IMR-90 (cell line): ENCODE measurements at regions not wholly inside any gene's neighbourhood (a gene's known extent, or its start where the extent isn't known, plus 50 kb on each side); places are given as distances from the start of the nearest gene placed in this dataset.
A peak's percentile ranks its signal among the peaks of the same experiment; 100 is the strongest.

Experiments
- ATAC-seq: fragments of 200-7000 bp; cut with Tn5 transposase; 2 replicates; pipeline ENCODE4 v1.9.1; 2020; ENCODE audit warnings: low read depth, mild to moderate bottlenecking, moderate library complexity
- BruUV-seq: library from RNA; stranded (reverse); fragments of 400-500 nt; replicated peaks from 2 replicates; lab custom pipeline; 2021; lab: Mats Ljungman, UMichigan
- CTCF ChIA-PET: fragments of 300-600 bp; formaldehyde crosslinking; extraction: SDS; loops from one replicate; lab custom pipeline; 2021; ENCODE audit warnings: antibody characterized with exemption; lab: Yijun Ruan, JAX
- POLR2A ChIA-PET: fragments of 300-600 bp; sonication (Branson Sonifier 250); formaldehyde crosslinking; loops from one replicate; lab custom pipeline; 2022; ENCODE audit warnings: antibody characterized with exemption; ENCODE audit not compliant: unreplicated experiment; lab: Charles Lee
- DNase-seq: peaks from one replicate; pipeline ENCODE4 v3.0.0; 2013
- H2AFZ ChIP-seq: replicated peaks from 2 replicates; pipeline ENCODE3; 2013; ENCODE audit warnings: low read length, mild to moderate bottlenecking; ENCODE audit not compliant: poor library complexity
- H2AK5ac ChIP-seq: 2 replicates; pipeline ENCODE4 v1.6.1; 2013; ENCODE audit warnings: low read depth, low read length, inconsistent platforms
- H2AK9ac ChIP-seq: replicated peaks from 2 replicates; pipeline ENCODE3; 2013; ENCODE audit warnings: mild to moderate bottlenecking, low read depth, low read length, moderate library complexity; ENCODE audit not compliant: poor library complexity
- H2BK120ac ChIP-seq: 2 replicates; pipeline ENCODE4 v1.6.1; 2013; ENCODE audit warnings: low read depth, low read length, inconsistent platforms
- H2BK15ac ChIP-seq: 3 replicates; pipeline ENCODE4 v1.6.1; 2013; ENCODE audit warnings: low read depth, low read length, inconsistent platforms
- H2BK20ac ChIP-seq: 2 replicates; pipeline ENCODE4 v1.6.1; 2013; ENCODE audit warnings: low read depth, mild to moderate bottlenecking, inconsistent platforms, low read length, moderate library complexity
- H2BK5ac ChIP-seq: 2 replicates; pipeline ENCODE4 v1.6.1; 2013; ENCODE audit warnings: mild to moderate bottlenecking, low read depth, low read length, inconsistent platforms; ENCODE audit not compliant: poor library complexity, severe bottlenecking
- H3K14ac ChIP-seq: replicated peaks from 2 replicates; pipeline ENCODE4 v1.6.1; 2013; ENCODE audit warnings: low read depth, low read length, inconsistent platforms
- H3K18ac ChIP-seq: 2 replicates; pipeline ENCODE4 v1.6.1; 2013; ENCODE audit warnings: low read depth, low read length, control low read depth
- H3K23ac ChIP-seq: 2 replicates; pipeline ENCODE4 v1.6.1; 2013; ENCODE audit warnings: low read depth, low read length, inconsistent platforms
- H3K27ac ChIP-seq: 2 replicates; pipeline ENCODE4 v1.5.1; 2013; ENCODE audit warnings: mild to moderate bottlenecking, control low read depth, low read length; ENCODE audit not compliant: insufficient read depth
- H3K27me3 ChIP-seq: 2 replicates; pipeline ENCODE4 v1.6.1; 2013; ENCODE audit warnings: low read length; ENCODE audit not compliant: control insufficient read depth, insufficient read depth
- H3K36me3 ChIP-seq: 2 replicates; pipeline ENCODE4 v1.6.1; 2013; ENCODE audit warnings: low read length, mixed read lengths; ENCODE audit not compliant: control insufficient read depth, insufficient read depth
- H3K4ac ChIP-seq: 2 replicates; pipeline ENCODE4 v1.6.1; 2013; ENCODE audit warnings: low read depth, low read length, inconsistent platforms
- H3K4me1 ChIP-seq: 2 replicates; pipeline ENCODE4 v1.6.1; 2013; ENCODE audit warnings: low read length, mixed read lengths; ENCODE audit not compliant: control insufficient read depth, insufficient read depth
- H3K4me2 ChIP-seq: 2 replicates; pipeline ENCODE4 v1.6.1; 2013; ENCODE audit warnings: low read depth, mild to moderate bottlenecking, control low read depth, low read length, moderate library complexity
- H3K4me3 ChIP-seq: 2 replicates; pipeline ENCODE4 v1.5.1; 2013; ENCODE audit warnings: low read depth, mild to moderate bottlenecking, control low read depth, low read length, moderate library complexity; ENCODE audit not compliant: insufficient read depth
- H3K56ac ChIP-seq: 2 replicates; pipeline ENCODE4 v1.6.1; 2013; ENCODE audit warnings: low read length, inconsistent platforms; ENCODE audit not compliant: insufficient read depth; ENCODE audit errors: extremely low read depth
- H3K79me1 ChIP-seq, 2 experiments: 2 replicates each; pipeline ENCODE4 v1.6.1; 2013; ENCODE audit warnings: low read length in 2 of 2, inconsistent platforms in 1 of 2, low read depth in 1 of 2
- H3K9ac ChIP-seq: 2 replicates; pipeline ENCODE4 v1.6.1; 2013; ENCODE audit warnings: low read depth, low read length, control low read depth
- H3K9me1 ChIP-seq: 2 replicates; pipeline ENCODE4 v1.6.1; 2013; ENCODE audit warnings: low read length, inconsistent platforms; ENCODE audit not compliant: insufficient read depth
- H3K9me3 ChIP-seq: 2 replicates; pipeline ENCODE4 v1.6.1; 2013; ENCODE audit warnings: low read length; ENCODE audit not compliant: control insufficient read depth, insufficient read depth
- H4K20me1 ChIP-seq: 2 replicates; pipeline ENCODE4 v1.6.1; 2013; ENCODE audit warnings: low read length, inconsistent platforms; ENCODE audit not compliant: insufficient read depth
- H4K5ac ChIP-seq: 2 replicates; pipeline ENCODE4 v1.6.1; 2013; ENCODE audit warnings: mild to moderate bottlenecking, low read depth, low read length, control low read depth
- H4K8ac ChIP-seq, 2 experiments: 2 replicates each; pipeline ENCODE4 v1.6.1; 2013; ENCODE audit warnings: low read depth in 2 of 2, low read length in 2 of 2, control low read depth in 1 of 2, inconsistent platforms in 1 of 2
- H4K91ac ChIP-seq: 2 replicates; pipeline ENCODE4 v1.6.1; 2013; ENCODE audit warnings: low read depth, low read length, inconsistent platforms; ENCODE audit not compliant: insufficient read depth
- MAFK ChIP-seq: IDR thresholded peaks from 2 replicates; pipeline ENCODE4 v1.6.1; 2012; ENCODE audit warnings: low read depth, low read length, improper control_type of control experiment
- MAZ ChIP-seq: IDR thresholded peaks from 2 replicates; pipeline ENCODE4 v1.6.1; 2012; ENCODE audit warnings: low read depth, mild to moderate bottlenecking, low read length, improper control_type of control experiment, moderate library complexity, borderline replicate concordance
- NFE2L2 ChIP-seq: fragments of 150-350 bp; IDR thresholded peaks from 2 replicates; pipeline ENCODE4 v1.6.1; 2016; ENCODE audit warnings: low read depth, mild to moderate bottlenecking, low read length
- WGBS, 2 experiments: methylation state at CpG; one replicate each; pipeline versions ENCODE4 v1.1.5 to v1.1.7; 2013; ENCODE audit warnings: missing lambda C conversion rate in 2 of 2; ENCODE audit not compliant: insufficient read length in 1 of 2; ENCODE audit errors: extremely low coverage in 2 of 2; 5-methylcytosine and 5-hydroxymethylcytosine counted together
- dilution Hi-C: fragments of 300-500 bp; cut with HindIII; formaldehyde crosslinking; loops from one replicate; pipeline ENCODE4 v1.14.3; 2018; ENCODE audit warnings: low sequenced_read_pairs; ENCODE audit not compliant: unreplicated experiment
- in situ Hi-C: fragments of 300-500 bp; cut with MboI; formaldehyde crosslinking; loops from 3 replicates; pipeline ENCODE4 v1.14.3; 2019; ENCODE audit warnings: low sequenced_read_pairs, inconsistent platforms, mixed read lengths
- intact Hi-C: fragments of 100-400 bp; cut with micrococcal nuclease; formaldehyde crosslinking; loops from 2 replicates; pipeline ENCODE4 v1.10.0; 2022

GRCh38 chr21:20603236-20603635 is 395.0 kb upstream of the NCAM2 start:
- no CpG with 5 or more reads among the region's 3 CpGs for WGBS, 2 experiments
- H3K4ac ChIP-seq = no peak overlapping the region
- ChIA-PET POLR2A (no interaction called here), CTCF (no interaction called here)
- no peak overlapping the region for H2BK20ac ChIP-seq
- BruUV-seq = no TSS peak
- H3K56ac ChIP-seq = no peak overlapping the region
- no peak overlapping the region for H2AK5ac ChIP-seq
- DNase-seq (no peak), ATAC-seq (no peak)
- H2BK120ac ChIP-seq = no peak overlapping the region
- no peaks in the 10 kb centered on the region for H3K4me1 ChIP-seq
- H3K4me3 ChIP-seq = no peak overlapping the region
- H4K91ac ChIP-seq = no peak overlapping the region
- no peak overlapping the region for H4K5ac ChIP-seq
- H4K20me1 ChIP-seq = no peaks in the 10 kb centered on the region
- H3K9me1 ChIP-seq = no peaks in the 10 kb centered on the region
- H3K4me2 ChIP-seq = no peak overlapping the region
- no peak overlapping the region for H3K14ac ChIP-seq
- H3K27me3 ChIP-seq = no peaks in the 10 kb centered on the region
- no peak overlapping the region for H3K9ac ChIP-seq
- no peak overlapping the region for H3K18ac ChIP-seq
- no peak overlapping the region for H2BK15ac ChIP-seq
- no peak for TF ChIP-seq MAZ
- peak; percentile 30; the same call in 1 of the 2 replicates for TF ChIP-seq NFE2L2
- TF ChIP-seq MAFK = peak; percentile 34
- H2AFZ ChIP-seq = no peak overlapping the region
- H3K36me3 ChIP-seq = no peaks in the 10 kb centered on the region
- no peak overlapping the region for H2BK5ac ChIP-seq
- no peak overlapping the region for H3K23ac ChIP-seq
- H2AK9ac ChIP-seq = no peak overlapping the region
- intact Hi-C loops = no loop called here
- dilution Hi-C loops = no loop called here
- H4K8ac ChIP-seq = no peak overlapping the region
- peaks cover 10% of the 10 kb centered on the region for H3K9me3 ChIP-seq
- no peak overlapping the region for H3K27ac ChIP-seq
- H3K79me1 ChIP-seq = no peaks in the 10 kb centered on the region
- in situ Hi-C loops = no loop called here
